Prostate gland (tissue), 2 donors: ENCODE measurements at regions not wholly inside any gene's neighbourhood (a gene's known extent, or its start where the extent isn't known, plus 50 kb on each side); places are given as distances from the start of the nearest gene placed in this dataset.

Experiments
- DNase-seq: peaks from one replicate; pipeline ENCODE4 v3.0.0-alpha.2; 2019; ENCODE audit warnings: low spot score
- H3K27ac ChIP-seq, 2 donors: fragments of 200-600 bp; sonication (generic); 2 replicates each; pipeline ENCODE4 v1.5.1; 2017 to 2019
- H3K27me3 ChIP-seq: fragments of 200-600 bp; sonication (generic); replicated peaks from 2 replicates; pipeline ENCODE4 v1.5.1; 2019; ENCODE audit not compliant: insufficient read depth
- H3K36me3 ChIP-seq, 2 donors: fragments of 200-600 bp; sonication (generic); 1 replicate in 1 of 2; 2 replicates in 1 of 2; pipeline versions ENCODE4 v1.5.1 to v1.8.1; 2017 to 2019
- H3K4me1 ChIP-seq: fragments of 200-600 bp; sonication (generic); replicated peaks from 2 replicates; pipeline ENCODE4 v1.5.1; 2019
- H3K4me3 ChIP-seq, 2 donors: fragments of 200-600 bp; sonication (generic); 2 replicates each; pipeline ENCODE4 v1.5.1; 2017 to 2019
- H3K9me3 ChIP-seq: fragments of 200-600 bp; sonication (generic); 2 replicates; pipeline ENCODE4 v1.5.1; 2017
- CTCF ChIP-seq, 4 experiments: fragments of 200-600 bp in 2 of 4; fragments of 450-650 bp in 2 of 4; sonication (generic) in 2 of 4; IDR thresholded peaks; 1 replicate in 3 of 4; 2 replicates in 1 of 4; pipeline ENCODE4 v1.5.1; 2016 to 2019; ENCODE audit warnings: antibody characterized with exemption in 4 of 4, mild to moderate bottlenecking in 2 of 4, moderate library complexity in 2 of 4
- POLR2A ChIP-seq: fragments of 450-650 bp; IDR thresholded peaks from one replicate; pipeline ENCODE4 v1.6.1; 2016; ENCODE audit warnings: antibody characterized with exemption, mild to moderate bottlenecking
- POLR2AphosphoS5 ChIP-seq: sonication (generic); formaldehyde crosslinking; IDR thresholded peaks from one replicate; pipeline ENCODE4 v1.6.1; 2017; ENCODE audit warnings: antibody characterized with exemption
- WGBS: methylation state at CpG from one replicate; pipeline ENCODE4 v1.1.5; 2018; 5-methylcytosine and 5-hydroxymethylcytosine counted together
- intact Hi-C: fragments of 100-400 bp; cut with DNase I; formaldehyde crosslinking; loops from one replicate; pipeline ENCODE4 v1.14.2; 2022

- 80% methylated on average over 1 of the region's 1 CpG for whole genome bisulfite sequencing
Measured at GRCh38 chr2:155810411-155810810, 522.1 kb downstream of the NR4A2 start.

GRCh38 chr2:155802888-155803287 lies 529.6 kb downstream of the NR4A2 start:
- no peak overlapping the region for H3K27ac ChIP-seq
- DNase-seq, result no peak
- H3K9me3 ChIP-seq, result no peaks in the 10 kb centered on the region
- no peaks in the 10 kb centered on the region for H3K36me3 ChIP-seq
- no peaks in the 10 kb centered on the region for H3K27me3 ChIP-seq
- 85% methylated on average over 5 of the region's 5 CpGs for WGBS
- H3K4me3 ChIP-seq, result no peak overlapping the region
- intact Hi-C loops, result no loop called here
- TF ChIP-seq POLR2A (no peak), CTCF (IDR thresholded peaks at IDR 0.05) (no peak)
- no peaks in the 10 kb centered on the region for H3K4me1 ChIP-seq

More at GRCh38 chr2:155810411-155810810, 522.1 kb downstream of the NR4A2 start:
- H3K4me1 ChIP-seq, result no peaks in the 10 kb centered on the region
- TF ChIP-seq POLR2AphosphoS5 (no peak), CTCF (IDR thresholded peaks at IDR 0.05) (no peak), POLR2A (no peak)
- no peaks in the 10 kb centered on the region for H3K27me3 ChIP-seq
- H3K36me3 ChIP-seq, result no peaks in the 10 kb centered on the region
- no peak overlapping the region for H3K27ac ChIP-seq
- H3K9me3 ChIP-seq, result no peaks in the 10 kb centered on the region
- no peak overlapping the region for H3K4me3 ChIP-seq
- no peak for DNase-seq
- intact Hi-C loops, result no loop called here

GRCh38 chr2:155792666-155793065 lies 539.9 kb downstream of the NR4A2 start:
- no peak for TF ChIP-seq POLR2AphosphoS5
- no peaks in the 10 kb centered on the region for H3K36me3 ChIP-seq
- WGBS, result 93% methylated on average over 1 of the region's 1 CpG
- H3K4me1 ChIP-seq, result no peaks in the 10 kb centered on the region
- H3K27me3 ChIP-seq, result no peaks in the 10 kb centered on the region
- H3K9me3 ChIP-seq, result no peaks in the 10 kb centered on the region
- DNase-seq, result no peak
- H3K27ac ChIP-seq, result no peak overlapping the region
- intact Hi-C loops, result no loop called here
- H3K4me3 ChIP-seq, result no peak overlapping the region

- Histone ChIP-seq H3K4me1 (no peaks in the 10 kb centered on the region), H3K27me3 (no peaks in the 10 kb centered on the region), H3K36me3 (no peaks in the 10 kb centered on the region), H3K9me3 (no peaks in the 10 kb centered on the region), H3K27ac (no peak overlapping the region), H3K4me3 (no peak overlapping the region)
- intact Hi-C loops, result no loop called here
- 89% methylated on average over 1 of the region's 1 CpG for WGBS
- TF ChIP-seq POLR2AphosphoS5 (no peak), CTCF (IDR thresholded peaks at IDR 0.05) (no peak), POLR2A (no peak)
- no peak for DNase-seq
Measured at GRCh38 chr2:155770516-155770915, 562.0 kb downstream of the NR4A2 start.

GRCh38 chr2:155766342-155767115 lies 566.0 kb downstream of the NR4A2 start:
- Histone ChIP-seq H3K27ac (no peak overlapping the region), H3K9me3 (no peaks in the 10 kb centered on the region), H3K4me3 (no peak overlapping the region), H3K36me3 (no peaks in the 10 kb centered on the region), H3K4me1 (no peaks in the 10 kb centered on the region), H3K27me3 (no peaks in the 10 kb centered on the region)
- no peak for DNase-seq
- TF ChIP-seq CTCF (IDR thresholded peaks at IDR 0.05) (no peak), POLR2A (no peak), POLR2AphosphoS5 (no peak)
- WGBS, result 51% methylated on average over 8 of the region's 8 CpGs
- intact Hi-C loops, result no loop called here
